ENCODE measurements at regions not wholly inside any gene's neighbourhood (a gene's known extent, or its start where the extent isn't known, plus 50 kb on each side); places are given as distances from the start of the nearest gene placed in this dataset.

DNA sequence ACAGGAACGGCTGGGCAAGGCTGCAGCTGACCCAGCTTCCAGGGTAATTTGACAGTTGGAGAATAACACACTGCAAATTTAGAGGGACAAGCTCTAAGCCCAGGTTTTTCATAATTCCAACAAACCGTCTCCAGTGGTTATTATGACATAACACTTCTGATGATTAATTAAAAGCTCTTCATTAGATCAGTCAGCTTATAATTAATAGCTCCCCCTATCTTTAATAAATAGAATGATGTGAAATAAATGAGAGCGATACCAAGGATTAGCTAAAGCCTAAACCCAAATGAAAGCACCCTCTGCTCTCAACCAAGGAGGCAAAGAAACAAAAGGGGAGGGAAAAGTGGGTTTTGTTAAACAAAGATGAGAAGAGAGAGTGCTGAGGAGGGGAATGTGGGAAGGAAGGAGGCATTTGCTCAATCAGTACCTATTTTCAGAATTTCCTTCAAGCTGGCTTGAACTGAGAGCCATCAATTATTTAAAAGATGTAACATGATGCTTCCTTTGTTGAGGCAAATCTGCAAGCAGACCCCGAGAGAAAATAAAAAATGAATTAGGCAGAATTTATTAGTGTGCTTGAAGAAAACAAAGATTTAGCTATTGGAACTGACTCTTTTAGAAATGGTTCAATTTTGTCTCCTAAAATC, 221.8 kb upstream of the ESRRG start:
- Mint-ChIP-seq H3K36me3 (ENCODE audit: low read depth) (no peaks in the 10 kb centered on the region), H3K4me1 (ENCODE audit: low read depth) (no peaks in the 10 kb centered on the region), H3K9me3 (no peaks in the 10 kb centered on the region), H3K4me3 (no peak overlapping the region), H3K27me3 (ENCODE audit: low read depth) (no peaks in the 10 kb centered on the region), H3K27ac (no peak overlapping the region)
- CTCF ChIA-PET, result interaction anchor here (0.8 kb wide), 1 partner anchor 10 kb away, joined by 3 read pairs; no protein-coding TSS in a partner anchor
- intact Hi-C loops (cut with micrococcal nuclease), result no loop called here
- no peak for DNase-seq

DNA sequence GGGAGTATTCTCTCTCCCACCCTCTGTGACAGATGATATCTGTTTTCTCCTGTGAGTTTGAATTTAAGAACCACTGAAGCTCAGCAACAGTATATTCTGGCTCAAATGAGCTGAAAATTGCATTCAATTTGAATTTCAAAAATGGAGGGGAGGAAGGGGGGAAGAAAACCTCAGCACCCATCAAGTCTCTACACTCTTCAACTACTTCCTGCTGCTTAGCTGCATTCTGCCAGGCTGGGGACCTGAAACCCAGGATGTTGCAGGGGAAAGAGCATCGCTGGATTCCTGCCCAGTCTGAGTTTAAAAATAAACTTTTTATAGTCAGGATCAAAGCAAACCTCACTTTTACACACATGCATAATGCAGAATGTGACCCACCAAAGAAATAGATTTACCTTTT, 214.3 kb upstream of the ESRRG start:
- Mint-ChIP-seq H3K27me3 (ENCODE audit: low read depth) (no peaks in the 10 kb centered on the region), H3K27ac (no peak overlapping the region), H3K36me3 (ENCODE audit: low read depth) (no peaks in the 10 kb centered on the region), H3K4me1 (ENCODE audit: low read depth) (no peaks in the 10 kb centered on the region), H3K4me3 (no peak overlapping the region), H3K9me3 (peaks cover 4% of the 10 kb centered on the region)
- CTCF ChIA-PET, result no interaction called here
- no peak for DNase-seq
- intact Hi-C loops (cut with micrococcal nuclease), result no loop called here

DNA sequence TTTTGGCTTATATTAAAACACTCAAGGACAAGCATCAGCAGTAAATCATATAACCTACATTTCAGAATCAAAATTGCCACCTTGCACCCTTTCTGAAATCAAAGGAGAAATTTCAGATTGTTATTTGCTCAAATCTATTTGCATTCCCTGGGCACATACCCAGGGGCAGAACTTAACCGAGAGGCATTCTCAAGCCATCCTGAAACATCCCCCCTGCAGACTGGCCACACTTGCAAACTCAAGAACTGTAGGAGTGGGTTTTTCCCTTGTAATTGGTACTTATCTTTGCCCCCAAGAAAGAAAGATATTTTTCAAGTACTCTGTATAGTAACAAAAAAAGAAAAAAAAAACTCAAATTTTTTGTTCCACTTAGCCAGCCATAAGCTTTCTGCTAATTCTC, 213.6 kb upstream of the ESRRG start:
- H3K9me3 Mint-ChIP-seq, result peaks cover 4% of the 10 kb centered on the region
- no peak overlapping the region for H3K27ac Mint-ChIP-seq
- no peak for DNase-seq
- H3K4me1 Mint-ChIP-seq (ENCODE audit: low read depth), result no peaks in the 10 kb centered on the region
- H3K4me3 Mint-ChIP-seq, result no peak overlapping the region
- no peaks in the 10 kb centered on the region for H3K27me3 Mint-ChIP-seq (ENCODE audit: low read depth)
- intact Hi-C loops (cut with micrococcal nuclease), result no loop called here
- H3K36me3 Mint-ChIP-seq (ENCODE audit: low read depth), result no peaks in the 10 kb centered on the region
- CTCF ChIA-PET, result no interaction called here

DNA sequence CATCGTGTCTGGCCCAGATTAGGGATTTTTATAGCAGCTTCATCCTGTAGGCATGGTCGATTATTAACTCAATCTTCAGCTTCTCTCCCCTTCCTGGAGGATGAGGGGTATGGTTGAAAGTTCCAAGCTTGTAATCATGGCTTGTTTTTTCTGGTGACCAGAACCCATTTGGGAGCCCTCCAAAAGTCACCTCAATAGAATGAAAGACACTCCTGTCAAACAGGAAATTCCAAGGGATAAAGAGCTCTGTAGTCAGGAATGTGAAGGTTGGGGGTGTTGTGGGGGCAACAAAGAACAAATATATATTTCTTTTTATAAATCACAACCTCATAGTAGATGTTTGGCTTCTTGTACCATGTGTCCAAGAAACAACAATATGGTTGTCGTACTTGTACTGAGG, 212.7 kb upstream of the ESRRG start:
- no peak for DNase-seq
- Mint-ChIP-seq H3K9me3 (peaks cover 4% of the 10 kb centered on the region), H3K27me3 (ENCODE audit: low read depth) (no peaks in the 10 kb centered on the region), H3K27ac (no peak overlapping the region), H3K4me3 (no peak overlapping the region), H3K36me3 (ENCODE audit: low read depth) (no peaks in the 10 kb centered on the region), H3K4me1 (ENCODE audit: low read depth) (no peaks in the 10 kb centered on the region)
- intact Hi-C loops (cut with micrococcal nuclease), result no loop called here
- CTCF ChIA-PET, result no interaction called here

DNA sequence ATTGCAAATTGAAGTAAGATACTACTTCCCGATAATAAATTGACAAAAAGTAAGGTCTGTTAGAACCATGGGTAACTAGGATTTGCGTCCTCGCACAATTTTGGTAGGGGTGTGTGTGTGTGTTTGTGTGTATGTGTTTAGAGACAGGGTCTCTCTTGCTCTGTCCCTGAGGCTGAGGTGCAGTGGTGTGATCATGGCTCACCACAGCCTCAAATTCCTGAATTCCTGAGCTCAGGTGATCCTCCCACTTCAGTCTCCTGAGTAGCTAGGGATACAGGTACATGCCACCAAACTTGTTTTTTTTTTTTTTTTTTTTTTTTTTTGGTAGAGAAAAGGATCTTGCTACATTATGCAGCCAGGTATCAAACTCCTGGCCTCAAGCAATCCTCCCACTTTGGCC, 209.2 kb upstream of the ESRRG start:
- no peak for DNase-seq
- intact Hi-C loops (cut with micrococcal nuclease), result no loop called here
- H3K27me3 Mint-ChIP-seq (ENCODE audit: low read depth), result no peaks in the 10 kb centered on the region
- no peaks in the 10 kb centered on the region for H3K36me3 Mint-ChIP-seq (ENCODE audit: low read depth)
- CTCF ChIA-PET, result no interaction called here
- H3K27ac Mint-ChIP-seq, result no peak overlapping the region
- H3K9me3 Mint-ChIP-seq, result peaks cover 4% of the 10 kb centered on the region
- no peaks in the 10 kb centered on the region for H3K4me1 Mint-ChIP-seq (ENCODE audit: low read depth)
- no peak overlapping the region for H3K4me3 Mint-ChIP-seq

DNA sequence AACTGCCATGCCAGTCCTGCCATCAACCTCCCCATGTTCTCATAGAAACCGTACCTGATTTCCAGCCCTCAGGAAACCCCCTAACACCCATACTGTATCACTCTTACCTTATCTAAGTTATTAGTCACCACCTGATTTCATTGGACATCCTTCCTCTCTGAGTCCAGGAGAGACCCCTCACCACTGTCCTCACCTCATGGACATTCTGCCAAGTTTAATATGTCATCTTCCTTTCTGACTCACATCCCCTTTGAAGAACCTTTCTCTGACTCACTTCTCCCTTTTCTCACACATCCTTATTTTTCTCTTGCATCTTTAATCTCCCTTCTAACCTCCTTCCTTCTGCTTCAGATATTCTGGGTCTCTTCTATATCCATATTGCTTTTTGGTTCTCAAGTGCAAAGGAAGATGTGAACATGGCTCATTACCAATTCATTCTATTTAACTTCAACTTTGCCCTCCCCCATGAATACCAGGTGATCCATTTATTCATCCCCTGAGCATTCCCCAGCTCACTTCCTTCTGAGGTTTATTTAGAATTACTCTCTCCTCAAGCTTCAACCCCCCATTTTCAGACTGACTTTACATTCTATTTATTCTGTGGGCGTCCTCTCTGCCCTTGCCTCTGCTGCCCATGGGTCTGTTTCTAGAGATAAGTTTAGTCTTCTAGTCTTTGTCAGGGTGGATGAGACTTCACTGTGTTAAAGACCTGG, 206.8 kb upstream of the ESRRG start:
- Mint-ChIP-seq H3K27ac (no peak overlapping the region), H3K4me3 (no peak overlapping the region), H3K27me3 (ENCODE audit: low read depth) (no peaks in the 10 kb centered on the region), H3K9me3 (peaks cover 4% of the 10 kb centered on the region), H3K36me3 (ENCODE audit: low read depth) (no peaks in the 10 kb centered on the region), H3K4me1 (ENCODE audit: low read depth) (no peaks in the 10 kb centered on the region)
- CTCF ChIA-PET, result interaction anchor here (0.6 kb wide), 1 partner anchor 1606 kb away, joined by 3 read pairs; no protein-coding TSS in a partner anchor
- intact Hi-C loops (cut with micrococcal nuclease), result no loop called here
- no peak for DNase-seq

DNA sequence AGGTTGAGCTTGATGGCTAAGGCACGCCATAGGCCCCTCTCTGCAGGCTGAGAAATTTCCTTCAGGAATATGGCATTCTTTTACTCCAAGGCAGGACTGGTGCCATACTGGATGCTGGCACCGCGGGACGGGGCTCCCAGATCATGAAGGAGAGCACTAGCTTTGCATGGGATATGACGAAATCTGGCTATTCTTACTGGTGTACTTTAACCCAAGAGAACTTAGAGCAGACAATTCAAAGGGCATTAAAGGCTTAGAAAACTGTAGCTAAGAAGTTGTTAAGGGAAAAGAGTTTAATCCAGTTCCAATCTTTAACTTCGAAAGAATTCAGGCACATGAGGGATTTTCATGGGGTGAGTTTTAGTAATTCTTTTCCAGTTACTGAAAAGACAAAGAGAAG, 204.4 kb upstream of the ESRRG start:
- Mint-ChIP-seq H3K27ac (no peak overlapping the region), H3K4me3 (no peak overlapping the region), H3K9me3 (no peaks in the 10 kb centered on the region), H3K36me3 (ENCODE audit: low read depth) (no peaks in the 10 kb centered on the region), H3K27me3 (ENCODE audit: low read depth) (no peaks in the 10 kb centered on the region), H3K4me1 (ENCODE audit: low read depth) (no peaks in the 10 kb centered on the region)
- intact Hi-C loops (cut with micrococcal nuclease), result no loop called here
- CTCF ChIA-PET, result interaction anchor here (0.5 kb wide), 1 partner anchor 1075 kb away, joined by 3 read pairs; no protein-coding TSS in a partner anchor
- DNase-seq, result no peak

DNA sequence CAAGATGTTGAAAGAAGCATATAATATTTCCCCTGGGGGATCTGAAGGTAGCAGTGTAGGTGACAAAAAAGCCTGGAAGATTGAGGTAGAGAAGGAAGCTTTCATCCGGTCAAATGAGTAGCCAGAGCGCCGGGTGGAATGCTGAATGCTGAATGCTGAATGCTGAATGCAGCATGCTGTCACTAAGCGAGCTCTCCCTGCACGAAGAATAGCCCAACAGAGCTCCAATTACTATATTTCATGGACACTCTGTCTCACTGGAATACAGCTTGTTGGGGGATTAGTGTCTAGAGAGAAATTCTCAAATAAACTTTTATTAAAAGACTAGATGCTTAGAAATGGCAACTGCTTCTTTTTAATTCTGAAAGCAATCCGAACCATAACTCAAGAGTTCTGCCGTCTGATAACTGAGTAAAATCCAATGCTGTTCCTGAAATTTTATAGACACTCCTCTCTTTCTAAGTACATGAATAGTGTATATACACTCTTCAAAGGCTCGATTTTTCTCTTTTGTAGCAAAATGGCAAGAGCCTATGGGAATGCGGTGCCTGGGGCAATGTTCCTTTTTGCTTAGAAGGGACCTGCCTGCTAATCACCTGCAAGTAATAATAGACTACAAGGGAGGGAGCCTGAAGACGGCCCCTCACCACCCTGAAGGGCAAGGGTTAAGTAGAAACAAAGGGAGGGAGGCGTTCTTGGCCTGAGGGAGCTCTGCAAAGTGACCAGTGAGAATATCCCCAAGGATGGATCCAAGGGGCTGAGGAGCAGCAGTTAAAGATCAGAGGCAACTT, 203.7 kb upstream of the ESRRG start:
- no peak for DNase-seq
- Mint-ChIP-seq H3K27me3 (ENCODE audit: low read depth) (no peaks in the 10 kb centered on the region), H3K27ac (no peak overlapping the region), H3K4me1 (ENCODE audit: low read depth) (no peaks in the 10 kb centered on the region), H3K9me3 (no peaks in the 10 kb centered on the region), H3K4me3 (no peak overlapping the region), H3K36me3 (ENCODE audit: low read depth) (no peaks in the 10 kb centered on the region)
- CTCF ChIA-PET, result no interaction called here
- intact Hi-C loops (cut with micrococcal nuclease), result no loop called here

DNA sequence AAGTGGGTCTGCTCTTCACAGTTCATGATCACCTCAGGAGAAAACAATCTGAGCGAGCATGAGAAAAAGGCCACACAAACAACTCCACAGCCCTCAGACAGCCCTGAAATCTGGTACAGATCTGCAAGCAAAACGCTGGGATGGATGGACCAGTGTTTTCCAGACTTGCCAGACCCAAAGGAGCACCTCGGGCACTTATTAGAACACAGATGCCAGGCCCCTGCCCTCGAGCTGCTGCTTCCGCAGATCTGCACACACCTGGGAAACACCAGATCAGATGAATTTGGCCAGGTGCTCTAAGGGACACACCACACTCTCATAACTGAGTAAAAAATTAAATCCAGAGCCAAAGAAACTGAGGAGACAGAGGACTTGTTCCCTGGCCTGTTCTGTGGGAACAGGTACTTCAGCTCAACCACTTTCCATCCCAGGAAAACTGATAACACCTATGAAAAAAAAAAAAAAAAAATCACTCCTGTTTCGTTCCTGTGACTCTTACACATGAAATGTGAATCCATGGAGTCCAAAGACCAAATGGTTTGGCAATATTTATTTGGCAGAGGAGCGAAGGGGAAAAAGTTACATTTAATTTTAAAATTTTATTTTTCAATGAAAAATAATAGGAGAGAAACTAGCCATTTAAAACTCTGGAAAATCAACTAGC, 202.9 kb upstream of the ESRRG start:
- CTCF ChIA-PET, result no interaction called here
- Mint-ChIP-seq H3K27me3 (ENCODE audit: low read depth) (no peaks in the 10 kb centered on the region), H3K9me3 (no peaks in the 10 kb centered on the region), H3K36me3 (ENCODE audit: low read depth) (no peaks in the 10 kb centered on the region), H3K4me3 (no peak overlapping the region), H3K27ac (no peak overlapping the region), H3K4me1 (ENCODE audit: low read depth) (no peaks in the 10 kb centered on the region)
- intact Hi-C loops (cut with micrococcal nuclease), result no loop called here
- no peak for DNase-seq

DNA sequence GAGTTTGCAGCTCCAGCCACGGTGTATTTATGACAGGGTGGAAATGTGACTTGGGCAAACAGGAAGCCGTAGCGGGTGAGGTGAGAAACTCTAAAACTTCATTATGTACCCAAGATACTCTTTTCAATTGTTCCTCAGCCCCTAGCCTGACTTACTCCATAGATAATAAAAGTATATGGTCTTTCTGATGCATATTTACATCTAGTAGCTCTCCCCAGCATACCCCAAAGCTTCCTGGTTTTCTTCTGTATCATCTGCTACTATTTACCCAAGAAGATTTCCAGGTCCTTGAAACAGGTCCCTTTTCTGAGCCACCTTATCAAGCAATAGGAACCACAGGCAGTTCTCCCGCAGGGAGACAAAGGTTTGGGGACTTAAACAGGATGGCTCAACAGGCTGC, 201.5 kb upstream of the ESRRG start:
- Mint-ChIP-seq H3K9me3 (no peaks in the 10 kb centered on the region), H3K27ac (no peak overlapping the region), H3K27me3 (ENCODE audit: low read depth) (no peaks in the 10 kb centered on the region), H3K36me3 (ENCODE audit: low read depth) (no peaks in the 10 kb centered on the region), H3K4me3 (no peak overlapping the region), H3K4me1 (ENCODE audit: low read depth) (no peaks in the 10 kb centered on the region)
- CTCF ChIA-PET, result no interaction called here
- DNase-seq, result no peak
- intact Hi-C loops (cut with micrococcal nuclease), result no loop called here

DNA sequence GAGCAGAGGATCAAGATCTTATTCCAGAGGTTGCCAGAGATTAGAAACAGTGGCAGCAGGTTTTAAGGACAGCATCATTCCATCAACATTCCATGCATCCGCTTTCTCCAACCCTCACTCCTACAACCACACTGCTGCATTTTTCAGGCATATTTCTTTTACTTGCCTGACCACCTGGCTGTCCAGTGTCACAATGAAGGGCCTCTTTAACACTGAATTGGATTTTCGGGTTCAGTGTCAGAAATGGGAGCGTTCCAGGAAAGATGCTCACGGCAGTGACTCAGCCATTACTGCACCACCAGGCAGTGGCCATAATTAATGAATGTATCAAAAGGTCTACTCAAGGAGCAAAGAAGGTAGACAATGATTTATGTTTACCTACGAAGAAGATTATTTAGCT, 200.4 kb upstream of the ESRRG start:
- intact Hi-C loops (cut with micrococcal nuclease), result no loop called here

DNA sequence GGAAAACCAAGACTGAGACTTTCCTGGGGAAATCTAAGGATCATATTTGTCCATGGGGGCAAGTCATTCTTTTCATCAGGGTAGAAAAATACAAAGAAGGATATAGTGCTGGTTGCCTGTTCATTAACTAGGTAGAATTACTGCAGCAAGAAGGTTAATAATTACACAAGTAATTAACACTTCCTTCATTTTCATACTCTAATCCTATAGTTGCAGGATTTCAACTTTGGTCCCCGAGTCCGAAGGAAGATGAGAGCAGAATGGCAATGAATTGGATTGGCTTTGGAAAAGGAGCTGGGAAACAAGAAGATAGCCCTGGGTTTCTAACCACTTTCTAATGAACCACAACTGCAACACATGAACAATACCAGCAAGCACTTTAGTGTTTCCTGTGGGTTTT, 199.2 kb upstream of the ESRRG start:
- no peak for DNase-seq
- H3K4me1 Mint-ChIP-seq (ENCODE audit: low read depth), result no peaks in the 10 kb centered on the region

More for the DNA sequence above, 200.4 kb upstream of the ESRRG start:
- CTCF ChIA-PET, result no interaction called here
- H3K4me3 Mint-ChIP-seq, result no peak overlapping the region
- no peak overlapping the region for H3K27ac Mint-ChIP-seq
- H3K4me1 Mint-ChIP-seq (ENCODE audit: low read depth), result no peaks in the 10 kb centered on the region
- no peak for DNase-seq
- H3K27me3 Mint-ChIP-seq (ENCODE audit: low read depth), result no peaks in the 10 kb centered on the region
- no peaks in the 10 kb centered on the region for H3K9me3 Mint-ChIP-seq
- H3K36me3 Mint-ChIP-seq (ENCODE audit: low read depth), result no peaks in the 10 kb centered on the region

More for the DNA sequence above, 199.2 kb upstream of the ESRRG start:
- Mint-ChIP-seq H3K27me3 (ENCODE audit: low read depth) (no peaks in the 10 kb centered on the region), H3K36me3 (ENCODE audit: low read depth) (no peaks in the 10 kb centered on the region), H3K27ac (no peak overlapping the region), H3K9me3 (no peaks in the 10 kb centered on the region), H3K4me3 (no peak overlapping the region)
- CTCF ChIA-PET, result no interaction called here
- intact Hi-C loops (cut with micrococcal nuclease), result no loop called here
